ENCODE measurements at regions not wholly inside any gene's neighbourhood (a gene's known extent, or its start where the extent isn't known, plus 50 kb on each side); places are given as distances from the start of the nearest gene placed in this dataset.

DNA sequence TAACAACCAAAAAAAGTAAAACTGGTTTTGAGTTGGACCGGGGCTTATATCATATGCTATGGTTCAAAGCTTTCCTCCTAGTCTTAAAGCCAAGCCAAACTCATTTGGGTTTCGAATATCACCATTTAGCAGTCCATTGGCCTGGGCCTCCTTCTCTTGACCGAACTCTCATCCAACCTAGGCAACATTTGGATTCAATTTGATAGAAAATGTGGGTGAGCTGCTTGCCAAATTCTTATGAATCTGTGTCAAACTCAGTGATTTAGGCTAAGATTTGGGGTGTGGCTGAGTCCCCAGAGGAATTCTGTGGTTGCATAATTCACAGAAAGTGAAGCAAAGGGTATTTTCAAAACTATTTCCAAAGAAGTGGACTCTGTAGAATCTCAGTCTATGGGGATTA, 83.7 kb downstream of the BLID start:
- no peak for DNase-seq
- H3K27me3 ChIP-seq (ENCODE audit: control insufficient read depth, insufficient read depth, low read length) = no peaks in the 10 kb centered on the region
- H3K36me3 ChIP-seq (replicated peaks; ENCODE audit: control insufficient read depth, insufficient read depth, low read length) = no peaks in the 10 kb centered on the region
- H3K4me3 ChIP-seq (ENCODE audit: insufficient read depth, low read depth, low read length) = no peak overlapping the region

DNA sequence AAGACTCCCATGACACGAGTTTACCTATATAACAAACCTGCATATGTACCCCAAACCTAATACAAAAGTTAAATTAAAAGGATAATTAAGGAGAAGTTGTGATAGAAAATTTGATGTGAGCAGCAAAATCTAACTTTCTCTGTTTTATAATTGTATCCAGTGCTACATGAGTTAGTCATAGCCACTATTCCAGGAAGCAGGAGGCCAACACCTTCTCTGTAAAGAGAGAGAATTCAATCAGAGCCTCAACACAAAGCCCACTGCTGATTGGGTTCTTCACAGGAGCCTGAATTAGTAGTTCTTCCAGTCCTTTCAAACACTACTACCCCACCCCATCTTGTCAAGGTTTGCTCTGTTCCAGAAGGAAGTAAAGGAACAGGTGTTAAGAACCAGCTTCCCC, 84.2 kb downstream of the BLID start:
- Histone ChIP-seq H3K36me3 (replicated peaks; ENCODE audit: control insufficient read depth, insufficient read depth, low read length) (no peaks in the 10 kb centered on the region), H3K4me3 (ENCODE audit: insufficient read depth, low read depth, low read length) (no peak overlapping the region), H3K27me3 (ENCODE audit: control insufficient read depth, insufficient read depth, low read length) (no peaks in the 10 kb centered on the region)
- no peak for DNase-seq

DNA sequence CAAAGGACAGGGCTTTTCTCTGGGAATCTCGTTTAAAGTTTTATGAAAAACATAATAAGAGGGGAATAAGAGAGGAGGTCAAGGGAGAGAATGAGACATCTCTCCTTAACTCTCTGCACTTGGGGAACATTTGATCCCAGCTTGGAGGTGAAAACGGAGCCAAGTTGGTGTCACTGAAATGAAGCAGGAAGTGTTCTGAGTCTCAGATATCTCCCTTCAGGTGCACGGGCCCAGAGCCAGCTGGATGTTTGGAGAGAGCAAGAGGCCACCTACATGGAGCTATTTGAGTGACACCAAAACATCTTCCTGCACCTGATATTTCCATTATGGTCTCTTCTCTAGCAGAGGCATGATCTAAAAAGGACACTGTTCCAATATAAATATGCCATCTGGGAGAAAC, 85.7 kb downstream of the BLID start:
- DNase-seq = no peak
- Histone ChIP-seq H3K4me3 (ENCODE audit: insufficient read depth, low read depth, low read length) (no peak overlapping the region), H3K27me3 (ENCODE audit: control insufficient read depth, insufficient read depth, low read length) (no peaks in the 10 kb centered on the region), H3K36me3 (replicated peaks; ENCODE audit: control insufficient read depth, insufficient read depth, low read length) (no peaks in the 10 kb centered on the region)

DNA sequence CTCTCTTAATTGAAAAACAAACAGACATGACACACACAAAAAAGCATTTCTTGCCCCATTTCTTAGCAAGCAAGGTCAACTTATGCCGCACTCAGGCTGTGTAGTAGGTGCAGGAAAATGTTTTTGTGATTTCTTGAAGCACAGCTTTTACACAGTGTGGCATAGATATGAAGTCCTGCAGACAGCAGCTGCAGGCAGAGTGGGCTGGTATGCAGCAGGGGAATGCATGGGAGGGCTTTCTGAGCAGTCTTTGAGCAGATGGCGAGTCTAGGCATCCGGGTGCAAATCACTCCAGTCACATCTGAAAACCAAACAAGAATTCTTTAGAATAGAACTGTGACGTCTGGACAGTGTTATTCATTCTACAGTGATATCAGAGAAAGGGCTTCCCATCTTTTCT, 87.5 kb downstream of the BLID start:
- no peak for DNase-seq
- H3K36me3 ChIP-seq (replicated peaks; ENCODE audit: control insufficient read depth, insufficient read depth, low read length) = no peaks in the 10 kb centered on the region
- no peaks in the 10 kb centered on the region for H3K27me3 ChIP-seq (ENCODE audit: control insufficient read depth, insufficient read depth, low read length)
- no peak overlapping the region for H3K4me3 ChIP-seq (ENCODE audit: insufficient read depth, low read depth, low read length)

DNA sequence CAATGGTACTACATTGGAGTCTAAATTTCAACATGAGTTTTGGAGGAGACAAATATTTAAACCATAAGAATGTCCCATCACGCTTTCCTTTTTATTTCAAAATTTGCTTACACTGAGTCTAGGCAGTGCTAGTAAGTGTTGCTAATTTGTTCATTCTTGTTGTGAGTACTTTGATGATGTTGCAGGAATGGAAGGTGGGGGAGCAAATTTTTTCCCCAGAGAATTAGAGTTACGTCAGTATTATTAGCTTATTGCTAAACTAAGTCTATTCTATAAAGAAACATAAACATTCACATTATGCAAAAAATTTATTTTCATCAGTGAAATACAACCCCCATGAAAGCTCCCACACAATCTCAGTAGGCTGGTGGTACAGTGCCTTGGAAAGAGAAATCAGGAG, 88.0 kb downstream of the BLID start:
- Histone ChIP-seq H3K36me3 (replicated peaks; ENCODE audit: control insufficient read depth, insufficient read depth, low read length) (no peaks in the 10 kb centered on the region), H3K4me3 (ENCODE audit: insufficient read depth, low read depth, low read length) (no peak overlapping the region), H3K27me3 (ENCODE audit: control insufficient read depth, insufficient read depth, low read length) (no peaks in the 10 kb centered on the region)
- no peak for DNase-seq

DNA sequence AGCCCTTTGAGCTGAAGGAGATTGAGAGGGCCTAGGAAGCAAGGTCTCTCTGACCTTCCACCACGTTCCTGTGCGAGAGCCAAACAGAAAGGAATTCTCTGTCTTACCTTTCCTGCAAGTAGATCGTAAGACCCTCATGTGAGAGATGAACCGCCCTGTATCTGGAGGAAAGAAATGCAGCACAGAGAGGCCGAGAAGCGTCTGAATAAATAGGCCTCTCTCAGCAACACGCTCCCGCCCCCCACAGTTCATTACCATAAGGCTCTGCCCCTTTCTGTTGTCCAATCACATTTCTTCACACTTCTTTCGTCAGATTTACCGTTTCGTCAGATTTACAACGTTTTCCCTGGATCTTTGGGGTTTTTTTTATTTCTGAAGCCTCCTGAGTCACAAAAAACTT, 90.3 kb downstream of the BLID start:
- no peaks in the 10 kb centered on the region for H3K36me3 ChIP-seq (replicated peaks; ENCODE audit: control insufficient read depth, insufficient read depth, low read length)
- DNase-seq = no peak
- H3K4me3 ChIP-seq (ENCODE audit: insufficient read depth, low read depth, low read length) = 0 out of 2 replicates have a peak overlapping the region, but pooled peaks have one; percentile 1
- no peaks in the 10 kb centered on the region for H3K27me3 ChIP-seq (ENCODE audit: control insufficient read depth, insufficient read depth, low read length)

DNA sequence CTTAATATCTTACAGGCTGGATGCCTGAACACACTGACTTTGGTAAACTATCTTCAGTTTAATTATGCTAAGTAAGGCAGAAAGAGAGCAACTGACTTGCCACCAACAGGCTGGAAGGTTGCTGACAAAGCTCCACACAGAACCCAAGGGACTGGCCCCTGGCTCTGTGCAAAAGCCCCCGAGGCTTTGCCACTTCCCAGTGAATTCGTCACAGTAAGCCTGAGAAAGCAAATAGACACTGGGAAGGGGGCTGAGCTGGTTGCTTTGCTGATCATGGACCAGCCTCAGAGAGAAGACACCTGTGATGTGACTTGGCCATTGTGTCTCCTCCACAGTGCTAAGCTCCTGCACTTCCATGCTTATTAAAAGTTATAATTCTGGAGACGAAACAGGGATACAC, 91.7 kb downstream of the BLID start:
- Histone ChIP-seq H3K4me3 (ENCODE audit: insufficient read depth, low read depth, low read length) (no peak overlapping the region), H3K36me3 (replicated peaks; ENCODE audit: control insufficient read depth, insufficient read depth, low read length) (no peaks in the 10 kb centered on the region), H3K27me3 (ENCODE audit: control insufficient read depth, insufficient read depth, low read length) (no peaks in the 10 kb centered on the region)
- no peak for DNase-seq

DNA sequence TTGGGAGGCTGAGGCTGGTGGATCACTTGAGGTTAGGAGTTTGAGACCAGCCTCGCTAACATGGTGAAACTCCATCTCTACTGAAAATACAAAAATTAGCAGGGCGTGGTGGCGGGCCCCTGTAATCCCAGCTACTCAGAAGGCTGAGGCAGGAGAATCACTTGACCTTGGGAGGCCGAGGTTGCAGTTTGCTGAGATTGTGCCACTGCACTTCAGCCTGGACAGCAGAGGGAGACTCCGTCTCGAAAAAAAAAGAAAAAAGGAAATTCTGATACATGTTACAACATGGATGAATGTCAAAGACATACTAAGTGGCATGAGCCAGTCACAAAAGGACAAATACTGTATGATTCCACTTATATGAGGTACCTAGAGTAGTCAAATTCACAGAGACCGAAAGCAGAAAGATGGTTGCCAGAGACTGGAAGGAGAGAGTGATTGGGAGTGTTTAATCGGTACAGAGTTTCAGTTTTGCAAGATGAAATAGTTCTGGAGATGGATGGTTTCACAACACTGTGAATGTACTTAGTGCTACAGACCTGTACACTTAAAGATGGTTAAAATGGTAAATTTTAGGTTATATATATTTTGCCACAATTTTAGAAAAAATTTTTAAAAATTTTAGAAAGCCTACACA, 92.3 kb downstream of the BLID start:
- H3K27me3 ChIP-seq (ENCODE audit: control insufficient read depth, insufficient read depth, low read length) = no peaks in the 10 kb centered on the region
- DNase-seq = no peak
- H3K36me3 ChIP-seq (replicated peaks; ENCODE audit: control insufficient read depth, insufficient read depth, low read length) = no peaks in the 10 kb centered on the region
- H3K4me3 ChIP-seq (ENCODE audit: insufficient read depth, low read depth, low read length) = no peak overlapping the region

DNA sequence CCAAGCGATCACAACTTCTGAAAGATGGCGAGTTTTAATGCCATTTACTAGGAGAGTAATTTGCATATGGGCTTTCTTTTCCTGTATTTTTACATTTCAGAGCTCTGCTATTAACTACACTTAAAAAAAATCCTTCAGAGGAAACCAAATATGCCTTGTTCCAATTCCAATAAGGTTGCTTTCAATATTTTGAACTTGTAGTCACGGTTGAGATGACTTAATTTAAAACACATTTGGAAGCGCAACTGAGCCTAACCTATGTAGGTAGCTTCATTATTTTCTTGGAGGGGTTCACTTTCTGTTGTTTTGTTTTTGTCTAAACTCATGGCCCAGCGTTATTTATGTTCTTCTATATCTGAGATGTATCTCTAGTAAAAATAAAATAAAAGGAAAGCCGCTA, 93.4 kb downstream of the BLID start:
- no peak overlapping the region for H3K4me3 ChIP-seq (ENCODE audit: insufficient read depth, low read depth, low read length)

DNA sequence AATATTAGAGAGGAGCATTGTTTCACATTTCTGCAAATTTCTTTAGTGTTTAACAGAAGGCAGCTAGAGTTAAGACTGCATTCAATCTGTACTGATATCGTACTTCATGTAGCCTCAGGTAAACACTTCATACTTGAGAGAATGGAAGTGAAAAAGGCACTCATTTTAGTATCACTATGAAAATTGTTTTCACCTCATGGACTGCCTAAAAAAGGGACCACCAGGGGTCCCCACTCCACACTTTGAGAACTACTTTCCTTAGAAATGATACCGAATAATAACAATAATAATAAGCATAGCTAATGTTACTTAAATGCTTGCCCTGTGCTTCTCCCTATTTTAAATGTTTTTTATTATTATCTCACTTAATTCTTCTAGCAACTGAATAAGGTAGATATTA, 95.1 kb downstream of the BLID start:
- no peak overlapping the region for H3K4me3 ChIP-seq (ENCODE audit: insufficient read depth, low read depth, low read length)
- no peaks in the 10 kb centered on the region for H3K36me3 ChIP-seq (replicated peaks; ENCODE audit: control insufficient read depth, insufficient read depth, low read length)
- DNase-seq = no peak
- H3K27me3 ChIP-seq (ENCODE audit: control insufficient read depth, insufficient read depth, low read length) = no peaks in the 10 kb centered on the region

More for the DNA sequence above, 93.4 kb downstream of the BLID start:
- Histone ChIP-seq H3K36me3 (replicated peaks; ENCODE audit: control insufficient read depth, insufficient read depth, low read length) (no peaks in the 10 kb centered on the region), H3K27me3 (ENCODE audit: control insufficient read depth, insufficient read depth, low read length) (no peaks in the 10 kb centered on the region)
- DNase-seq = no peak

DNA sequence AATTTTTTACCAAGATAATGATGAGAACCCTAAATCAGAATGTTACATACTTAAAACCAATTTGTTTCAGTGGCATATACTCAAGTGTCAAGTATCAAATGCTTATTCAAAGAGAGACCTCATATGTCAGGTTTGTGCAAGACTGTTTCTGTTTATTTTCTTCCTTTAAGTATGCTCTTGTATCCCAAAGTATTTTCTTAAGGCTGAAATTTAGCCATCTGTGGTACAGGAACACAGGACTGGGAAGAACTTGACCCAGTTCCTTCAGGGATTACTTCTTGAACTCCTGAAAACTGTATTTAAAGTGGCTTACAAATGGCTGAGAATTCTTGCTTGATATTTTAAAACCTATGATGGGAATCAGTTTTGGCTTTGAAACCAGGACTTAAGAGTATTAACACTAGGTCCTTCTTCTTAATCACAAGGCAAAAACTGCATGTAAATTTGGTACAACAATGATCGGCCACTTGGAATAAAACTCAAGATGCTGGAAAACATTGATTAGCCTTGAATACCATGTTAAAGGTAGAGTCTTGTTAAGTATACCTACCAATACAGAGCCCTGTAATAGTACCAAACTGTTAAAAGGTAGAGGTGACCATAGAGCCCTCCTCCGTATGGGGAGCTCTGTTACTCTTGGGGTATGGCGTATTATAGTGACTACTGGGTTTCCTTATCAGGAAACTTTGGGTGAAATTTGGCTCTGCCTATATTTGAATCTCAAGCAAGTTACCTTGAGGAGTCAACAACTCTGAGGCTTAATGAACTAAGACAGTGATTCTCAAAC, 95.9 kb downstream of the BLID start:
- no peak for DNase-seq
- Histone ChIP-seq H3K36me3 (replicated peaks; ENCODE audit: control insufficient read depth, insufficient read depth, low read length) (no peaks in the 10 kb centered on the region), H3K27me3 (ENCODE audit: control insufficient read depth, insufficient read depth, low read length) (no peaks in the 10 kb centered on the region), H3K4me3 (ENCODE audit: insufficient read depth, low read depth, low read length) (no peak overlapping the region)

DNA sequence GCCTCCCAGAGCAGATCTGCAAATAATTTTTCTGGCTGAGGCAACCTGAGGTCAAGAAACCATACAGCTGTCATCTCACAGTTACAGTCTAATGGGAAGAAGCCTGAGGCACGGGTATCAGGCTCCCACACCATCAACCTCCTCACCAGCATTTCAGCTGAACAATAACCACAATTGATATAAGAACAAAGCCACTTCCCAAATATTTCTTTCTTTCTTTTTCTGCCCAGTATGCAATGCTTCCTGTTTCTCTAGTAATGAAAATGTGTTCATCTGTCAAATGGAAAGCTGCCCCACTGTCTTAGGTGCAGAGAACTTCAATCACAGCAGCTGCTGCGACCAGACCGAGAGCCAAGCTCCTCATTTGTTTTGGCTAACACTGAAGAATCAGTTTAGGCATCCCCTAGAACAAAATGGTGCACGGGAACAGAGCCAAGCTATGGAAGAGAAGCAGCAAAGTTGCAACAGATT, 108.4 kb downstream of the BLID start:
- no peak for DNase-seq
- H3K4me3 ChIP-seq (ENCODE audit: insufficient read depth, low read depth, low read length) = no peak overlapping the region
- H3K36me3 ChIP-seq (replicated peaks; ENCODE audit: control insufficient read depth, insufficient read depth, low read length) = no peaks in the 10 kb centered on the region
- no peaks in the 10 kb centered on the region for H3K27me3 ChIP-seq (ENCODE audit: control insufficient read depth, insufficient read depth, low read length)

DNA sequence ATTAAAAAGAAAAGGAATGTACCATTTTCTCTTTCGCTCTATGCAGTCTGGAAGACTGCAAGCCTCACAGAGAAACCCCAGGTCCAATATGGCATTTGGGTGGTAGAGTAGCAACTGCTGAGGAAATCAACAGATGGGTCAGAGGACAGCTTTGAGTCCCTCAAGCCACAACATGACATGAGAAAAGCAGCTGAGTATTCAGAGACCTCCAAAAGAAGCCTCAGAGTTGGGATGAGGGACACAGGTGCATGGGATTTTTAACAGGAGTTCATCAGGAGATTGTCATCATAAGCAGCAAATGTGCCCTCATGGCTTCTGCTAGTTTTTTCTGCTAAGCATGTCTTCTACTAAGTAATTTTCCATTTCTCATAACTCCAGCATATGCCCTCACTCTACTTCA, 111.6 kb downstream of the BLID start:
- DNase-seq = no peak
- H3K36me3 ChIP-seq (replicated peaks; ENCODE audit: control insufficient read depth, insufficient read depth, low read length) = no peaks in the 10 kb centered on the region
- H3K4me3 ChIP-seq (ENCODE audit: insufficient read depth, low read depth, low read length) = no peak overlapping the region
- no peaks in the 10 kb centered on the region for H3K27me3 ChIP-seq (ENCODE audit: control insufficient read depth, insufficient read depth, low read length)

DNA sequence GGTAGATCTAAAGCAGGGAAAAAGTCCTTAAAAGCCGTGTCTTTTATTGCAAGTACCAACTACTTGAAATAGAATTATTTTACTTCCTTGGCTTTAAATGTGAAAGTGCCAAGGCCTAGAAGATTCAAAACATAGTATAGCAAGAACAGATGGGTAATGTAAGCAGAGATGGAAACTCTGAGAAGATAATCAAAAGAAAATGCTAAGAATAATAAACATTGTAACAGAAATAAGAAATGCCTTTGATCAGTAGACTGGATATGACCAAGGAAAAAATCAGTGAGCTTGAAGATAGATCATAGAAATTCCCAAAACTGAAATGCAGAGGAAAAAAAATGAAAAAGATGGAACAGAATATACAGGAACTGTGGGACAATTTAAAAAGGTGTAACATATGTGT, 113.1 kb downstream of the BLID start:
- DNase-seq = no peak
- Histone ChIP-seq H3K27me3 (ENCODE audit: control insufficient read depth, insufficient read depth, low read length) (no peaks in the 10 kb centered on the region), H3K4me3 (ENCODE audit: insufficient read depth, low read depth, low read length) (no peak overlapping the region), H3K36me3 (replicated peaks; ENCODE audit: control insufficient read depth, insufficient read depth, low read length) (no peaks in the 10 kb centered on the region)

DNA sequence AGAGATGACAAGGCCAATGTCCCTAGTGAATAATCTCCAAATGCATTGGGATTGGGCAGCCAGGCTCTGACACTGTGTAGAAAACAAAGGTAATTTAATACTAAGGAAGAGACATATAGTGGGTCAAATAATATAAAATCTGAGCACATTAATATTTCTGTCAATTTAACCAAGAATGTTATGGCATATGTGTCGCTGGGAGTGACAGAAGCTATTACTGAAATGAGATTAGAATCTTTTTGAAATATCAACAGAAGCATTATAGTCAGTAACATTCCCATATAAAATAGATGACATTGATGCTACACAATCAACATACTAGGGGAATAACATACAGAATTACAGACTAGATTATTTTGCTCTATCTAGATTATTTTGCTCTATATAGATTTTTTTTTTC, 114.0 kb downstream of the BLID start:
- Histone ChIP-seq H3K4me3 (ENCODE audit: insufficient read depth, low read depth, low read length) (no peak overlapping the region), H3K27me3 (ENCODE audit: control insufficient read depth, insufficient read depth, low read length) (no peaks in the 10 kb centered on the region), H3K36me3 (replicated peaks; ENCODE audit: control insufficient read depth, insufficient read depth, low read length) (no peaks in the 10 kb centered on the region)
- DNase-seq = no peak
